Thyroid gland (tissue), 4 donors: ENCODE measurements at regions not wholly inside any gene's neighbourhood (a gene's known extent, or its start where the extent isn't known, plus 50 kb on each side); places are given as distances from the start of the nearest gene placed in this dataset.

Experiments used
- POLR2A ChIP-seq, 2 donors: fragments of 450-650 bp; IDR thresholded peaks; one replicate each; pipeline ENCODE4 v1.6.1; 2017; ENCODE audit warnings: antibody characterized with exemption in 2 of 2, mild to moderate bottlenecking in 2 of 2, moderate library complexity in 1 of 2
- TF ChIP-seq, protein P1 (sequence below), 6 experiments: fragments of 200-600 bp in 3 of 6; fragments of 450-650 bp in 3 of 6; sonication (generic) in 3 of 6; IDR thresholded peaks; one replicate each; pipeline ENCODE4 v1.5.1; 2016 to 2019; ENCODE audit warnings: antibody characterized with exemption in 6 of 6, mild to moderate bottlenecking in 2 of 6, inconsistent platforms in 1 of 6, moderate library complexity in 1 of 6

DNA sequence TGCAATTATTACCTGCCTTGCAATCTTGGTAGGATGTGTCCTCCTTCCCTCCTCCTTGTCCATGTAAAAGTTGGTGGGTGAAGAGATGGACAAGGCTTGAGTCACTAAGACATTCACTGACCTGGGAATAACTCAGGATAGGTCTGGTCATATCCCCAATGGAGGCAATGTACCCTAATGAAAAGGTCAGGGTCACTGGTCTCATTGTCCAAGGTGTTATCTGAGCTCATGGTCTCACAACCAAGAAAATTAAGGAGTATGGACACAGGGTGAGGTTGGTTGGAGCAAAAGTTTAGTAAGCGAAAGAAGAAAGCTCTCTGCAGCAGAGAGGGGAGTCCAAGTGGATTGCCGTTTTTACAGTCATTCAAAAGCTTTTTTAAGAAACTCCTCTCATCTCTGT is 179.0 kb downstream of the SNRPN start:
- TF ChIP-seq, protein P1, sequence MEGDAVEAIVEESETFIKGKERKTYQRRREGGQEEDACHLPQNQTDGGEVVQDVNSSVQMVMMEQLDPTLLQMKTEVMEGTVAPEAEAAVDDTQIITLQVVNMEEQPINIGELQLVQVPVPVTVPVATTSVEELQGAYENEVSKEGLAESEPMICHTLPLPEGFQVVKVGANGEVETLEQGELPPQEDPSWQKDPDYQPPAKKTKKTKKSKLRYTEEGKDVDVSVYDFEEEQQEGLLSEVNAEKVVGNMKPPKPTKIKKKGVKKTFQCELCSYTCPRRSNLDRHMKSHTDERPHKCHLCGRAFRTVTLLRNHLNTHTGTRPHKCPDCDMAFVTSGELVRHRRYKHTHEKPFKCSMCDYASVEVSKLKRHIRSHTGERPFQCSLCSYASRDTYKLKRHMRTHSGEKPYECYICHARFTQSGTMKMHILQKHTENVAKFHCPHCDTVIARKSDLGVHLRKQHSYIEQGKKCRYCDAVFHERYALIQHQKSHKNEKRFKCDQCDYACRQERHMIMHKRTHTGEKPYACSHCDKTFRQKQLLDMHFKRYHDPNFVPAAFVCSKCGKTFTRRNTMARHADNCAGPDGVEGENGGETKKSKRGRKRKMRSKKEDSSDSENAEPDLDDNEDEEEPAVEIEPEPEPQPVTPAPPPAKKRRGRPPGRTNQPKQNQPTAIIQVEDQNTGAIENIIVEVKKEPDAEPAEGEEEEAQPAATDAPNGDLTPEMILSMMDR (IDR thresholded peaks at IDR 0.05) = no peak
- no peak for TF ChIP-seq POLR2A (IDR thresholded peaks at IDR 0.05)
